Tibial nerve (tissue), 3 donors: ENCODE measurements at regions not wholly inside any gene's neighbourhood (a gene's known extent, or its start where the extent isn't known, plus 50 kb on each side); places are given as distances from the start of the nearest gene placed in this dataset.

Experiments used
- CTCF ChIP-seq, 5 experiments: fragments of 200-600 bp in 3 of 5; fragments of 450-650 bp in 2 of 5; sonication (generic) in 3 of 5; IDR thresholded peaks; one replicate each; pipeline ENCODE4 v1.5.1; 2016 to 2019; ENCODE audit warnings: antibody characterized with exemption in 5 of 5, mild to moderate bottlenecking in 3 of 5, moderate library complexity in 2 of 5
- POLR2A ChIP-seq, 2 donors: fragments of 450-650 bp; IDR thresholded peaks; one replicate each; pipeline ENCODE4 v1.6.1; 2017; ENCODE audit warnings: antibody characterized with exemption in 2 of 2, mild to moderate bottlenecking in 2 of 2, moderate library complexity in 2 of 2

DNA sequence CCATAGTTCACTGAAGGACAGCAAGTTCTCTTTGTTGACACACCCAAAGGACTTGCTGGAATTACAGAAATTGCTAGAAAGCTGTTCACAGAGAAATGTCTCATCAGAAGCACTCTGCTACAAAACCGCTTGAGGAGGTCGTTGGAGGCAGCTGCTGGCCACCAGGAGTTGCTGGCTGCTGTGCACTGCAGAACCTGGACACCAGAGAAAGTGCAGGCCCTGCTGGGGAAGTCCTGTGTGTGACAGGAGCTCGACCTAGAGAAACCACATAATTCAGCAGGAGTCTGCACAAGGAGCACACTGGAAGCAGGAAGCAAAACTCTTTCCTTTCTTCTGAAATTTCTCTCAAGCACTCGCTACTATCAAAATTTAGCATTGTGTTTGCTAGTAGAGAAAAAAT, 461.5 kb upstream of the GHITM start:
- TF ChIP-seq CTCF (IDR thresholded peaks at IDR 0.05) (no peak), POLR2A (IDR thresholded peaks at IDR 0.05) (no peak)
